SU-DHL-6 (cell line): ENCODE measurements at regions not wholly inside any gene's neighbourhood (a gene's known extent, or its start where the extent isn't known, plus 50 kb on each side); places are given as distances from the start of the nearest gene placed in this dataset.

ENCODE experiments used
- EZH2phosphoT487 ChIP-seq: fragments of 200-600 bp; sonication (generic), shearing (Covaris generic); conservative IDR thresholded peaks from 2 replicates; pipeline ENCODE4 v1.6.1; 2018; ENCODE audit warnings: mild to moderate bottlenecking, antibody characterized with exemption, low read length, moderate library complexity, mixed read lengths
- TF ChIP-seq, protein P1 (sequence below): fragments of 200-600 bp; sonication (generic); IDR thresholded peaks from one replicate; pipeline ENCODE4 v1.5.1; 2017; ENCODE audit warnings: antibody characterized with exemption, mild to moderate bottlenecking, low read length, moderate library complexity; ENCODE audit not compliant: insufficient read depth, poor library complexity, severe bottlenecking

GRCh38 chr18:51398104-51398503, 200.6 kb upstream of the MEX3C start:
- TF ChIP-seq, protein P1, sequence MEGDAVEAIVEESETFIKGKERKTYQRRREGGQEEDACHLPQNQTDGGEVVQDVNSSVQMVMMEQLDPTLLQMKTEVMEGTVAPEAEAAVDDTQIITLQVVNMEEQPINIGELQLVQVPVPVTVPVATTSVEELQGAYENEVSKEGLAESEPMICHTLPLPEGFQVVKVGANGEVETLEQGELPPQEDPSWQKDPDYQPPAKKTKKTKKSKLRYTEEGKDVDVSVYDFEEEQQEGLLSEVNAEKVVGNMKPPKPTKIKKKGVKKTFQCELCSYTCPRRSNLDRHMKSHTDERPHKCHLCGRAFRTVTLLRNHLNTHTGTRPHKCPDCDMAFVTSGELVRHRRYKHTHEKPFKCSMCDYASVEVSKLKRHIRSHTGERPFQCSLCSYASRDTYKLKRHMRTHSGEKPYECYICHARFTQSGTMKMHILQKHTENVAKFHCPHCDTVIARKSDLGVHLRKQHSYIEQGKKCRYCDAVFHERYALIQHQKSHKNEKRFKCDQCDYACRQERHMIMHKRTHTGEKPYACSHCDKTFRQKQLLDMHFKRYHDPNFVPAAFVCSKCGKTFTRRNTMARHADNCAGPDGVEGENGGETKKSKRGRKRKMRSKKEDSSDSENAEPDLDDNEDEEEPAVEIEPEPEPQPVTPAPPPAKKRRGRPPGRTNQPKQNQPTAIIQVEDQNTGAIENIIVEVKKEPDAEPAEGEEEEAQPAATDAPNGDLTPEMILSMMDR: no peak
- TF ChIP-seq EZH2phosphoT487: no peak
